ENCODE measurements at regions not wholly inside any gene's neighbourhood (a gene's known extent, or its start where the extent isn't known, plus 50 kb on each side); places are given as distances from the start of the nearest gene placed in this dataset.
"Not testable (repeated sequence)": the region's sequence is repeated elsewhere in the genome, so short reads cannot be mapped to it uniquely, and the experiment has no call there.

DNA sequence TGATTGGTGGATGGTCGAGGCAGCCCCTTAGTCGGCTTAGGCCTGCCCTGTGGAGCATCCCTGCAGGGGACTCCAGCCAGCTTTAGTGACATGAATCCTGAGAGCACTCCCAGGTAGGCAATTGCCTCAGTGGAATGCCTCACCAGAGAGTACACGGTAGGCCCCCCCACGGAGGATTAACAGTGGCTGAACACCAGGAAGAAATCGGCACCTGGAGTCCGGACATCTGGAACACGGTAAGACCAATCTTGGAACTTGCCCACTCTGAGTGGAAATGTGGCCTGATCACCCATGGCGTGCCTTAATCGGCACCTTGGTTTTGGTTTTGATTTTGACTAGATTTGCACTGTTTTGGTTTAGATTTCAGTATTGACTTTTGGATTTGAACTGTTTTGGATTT lies 326.2 kb upstream of the NCKAP5 start:
- H2AFZ ChIP-seq (ENCODE audit: low read length), result no peak overlapping the region
- no peak overlapping the region for H3K4me2 ChIP-seq (ENCODE audit: low read depth, low read length, poor library complexity, severe bottlenecking)
- no peaks in the 10 kb centered on the region for H3K36me3 ChIP-seq (ENCODE audit: insufficient read depth, low read length)
- H3K9ac ChIP-seq (ENCODE audit: low read depth, low read length, poor library complexity, severe bottlenecking), result no peak overlapping the region
- no peaks in the 10 kb centered on the region for H4K20me1 ChIP-seq (ENCODE audit: insufficient read depth, low read length, poor library complexity, severe bottlenecking)
- 0 out of 2 replicates have a peak, but pooled peaks cover 3% of the 10 kb centered on the region for H3K9me3 ChIP-seq (ENCODE audit: insufficient read depth, low read depth, low read length)
- no peak for TF ChIP-seq EZH2phosphoT487 (IDR thresholded peaks at IDR 0.05; ENCODE audit: borderline replicate concordance)
- TF ChIP-seq, protein P1, sequence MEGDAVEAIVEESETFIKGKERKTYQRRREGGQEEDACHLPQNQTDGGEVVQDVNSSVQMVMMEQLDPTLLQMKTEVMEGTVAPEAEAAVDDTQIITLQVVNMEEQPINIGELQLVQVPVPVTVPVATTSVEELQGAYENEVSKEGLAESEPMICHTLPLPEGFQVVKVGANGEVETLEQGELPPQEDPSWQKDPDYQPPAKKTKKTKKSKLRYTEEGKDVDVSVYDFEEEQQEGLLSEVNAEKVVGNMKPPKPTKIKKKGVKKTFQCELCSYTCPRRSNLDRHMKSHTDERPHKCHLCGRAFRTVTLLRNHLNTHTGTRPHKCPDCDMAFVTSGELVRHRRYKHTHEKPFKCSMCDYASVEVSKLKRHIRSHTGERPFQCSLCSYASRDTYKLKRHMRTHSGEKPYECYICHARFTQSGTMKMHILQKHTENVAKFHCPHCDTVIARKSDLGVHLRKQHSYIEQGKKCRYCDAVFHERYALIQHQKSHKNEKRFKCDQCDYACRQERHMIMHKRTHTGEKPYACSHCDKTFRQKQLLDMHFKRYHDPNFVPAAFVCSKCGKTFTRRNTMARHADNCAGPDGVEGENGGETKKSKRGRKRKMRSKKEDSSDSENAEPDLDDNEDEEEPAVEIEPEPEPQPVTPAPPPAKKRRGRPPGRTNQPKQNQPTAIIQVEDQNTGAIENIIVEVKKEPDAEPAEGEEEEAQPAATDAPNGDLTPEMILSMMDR (conservative IDR thresholded peaks at IDR 0.05; ENCODE audit: low read length), result no peak
- H3K4me3 ChIP-seq (ENCODE audit: low read length, poor library complexity, severe bottlenecking), result no peak overlapping the region
- no peaks in the 10 kb centered on the region for H3K79me2 ChIP-seq (ENCODE audit: insufficient read depth, low read length)
- no peaks in the 10 kb centered on the region for H3K27me3 ChIP-seq (ENCODE audit: insufficient read depth, low read length, poor library complexity, severe bottlenecking)
- H3K4me1 ChIP-seq (ENCODE audit: insufficient read depth, low read length, poor library complexity, severe bottlenecking), result no peaks in the 10 kb centered on the region
- H3F3A ChIP-seq (ENCODE audit: low read depth), result no peaks in the 10 kb centered on the region
- H3K9me2 ChIP-seq (replicated peaks; ENCODE audit: low read depth, low read length), result no peaks in the 10 kb centered on the region

DNA sequence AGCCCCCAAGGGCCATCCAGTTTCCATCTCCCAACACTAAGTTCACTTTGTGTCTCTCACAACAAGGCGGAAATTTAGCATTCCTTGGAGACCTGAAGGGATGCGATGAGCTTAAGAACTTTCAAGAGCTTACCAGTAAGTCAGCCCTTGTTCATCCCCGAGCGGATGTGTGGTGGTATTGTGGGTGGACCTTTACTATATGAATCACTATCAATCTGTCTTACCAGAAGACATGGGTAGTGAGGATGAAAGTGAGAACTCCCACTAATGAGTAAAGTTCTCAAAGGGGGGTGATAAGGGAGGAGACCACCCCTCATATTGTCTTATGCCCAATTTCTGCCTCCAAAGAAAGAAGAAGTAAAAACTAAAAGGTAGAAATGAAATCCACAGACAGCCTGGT lies 329.6 kb upstream of the NCKAP5 start:
- not testable (repeated sequence) for H3F3A ChIP-seq (ENCODE audit: low read depth); H3K36me3 ChIP-seq (ENCODE audit: insufficient read depth, low read length); H3K9me3 ChIP-seq (ENCODE audit: insufficient read depth, low read depth, low read length); H3K4me3 ChIP-seq (ENCODE audit: low read length, poor library complexity, severe bottlenecking); H3K4me1 ChIP-seq (ENCODE audit: insufficient read depth, low read length, poor library complexity, severe bottlenecking); H2AFZ ChIP-seq (ENCODE audit: low read length); H3K4me2 ChIP-seq (ENCODE audit: low read depth, low read length, poor library complexity, severe bottlenecking); H3K9ac ChIP-seq (ENCODE audit: low read depth, low read length, poor library complexity, severe bottlenecking); H3K9me2 ChIP-seq (replicated peaks; ENCODE audit: low read depth, low read length); H3K27me3 ChIP-seq (ENCODE audit: insufficient read depth, low read length, poor library complexity, severe bottlenecking); H4K20me1 ChIP-seq (ENCODE audit: insufficient read depth, low read length, poor library complexity, severe bottlenecking); H3K79me2 ChIP-seq (ENCODE audit: insufficient read depth, low read length)

DNA sequence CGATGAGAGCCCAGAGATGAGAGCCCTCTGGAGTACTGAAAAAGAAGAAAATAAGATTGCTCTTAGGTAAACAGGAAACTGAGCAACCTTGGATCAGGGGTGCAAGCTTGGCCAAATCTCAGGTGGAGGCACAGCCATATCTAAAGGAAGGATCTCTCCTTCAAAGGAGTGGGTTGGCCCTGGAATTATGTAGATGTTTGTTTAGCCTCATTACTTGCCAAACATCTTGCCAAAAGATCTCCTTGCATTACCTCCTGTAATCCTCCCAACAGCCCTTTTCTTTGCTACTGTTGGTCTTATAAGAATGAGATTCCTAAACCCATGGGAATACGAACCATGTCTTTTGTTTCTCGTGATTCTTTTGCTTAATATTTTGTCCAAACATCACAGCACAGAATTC lies 332.6 kb upstream of the NCKAP5 start:
- Histone ChIP-seq H3K4me1 (ENCODE audit: insufficient read depth, low read length, poor library complexity, severe bottlenecking) (no peaks in the 10 kb centered on the region), H2AFZ (ENCODE audit: low read length) (no peak overlapping the region), H3K9me3 (ENCODE audit: insufficient read depth, low read depth, low read length) (no peaks in the 10 kb centered on the region), H3K9ac (ENCODE audit: low read depth, low read length, poor library complexity, severe bottlenecking) (no peak overlapping the region), H3K36me3 (ENCODE audit: insufficient read depth, low read length) (no peaks in the 10 kb centered on the region), H3K4me3 (ENCODE audit: low read length, poor library complexity, severe bottlenecking) (no peak overlapping the region), H3F3A (ENCODE audit: low read depth) (no peaks in the 10 kb centered on the region), H3K79me2 (ENCODE audit: insufficient read depth, low read length) (no peaks in the 10 kb centered on the region), H4K20me1 (ENCODE audit: insufficient read depth, low read length, poor library complexity, severe bottlenecking) (no peaks in the 10 kb centered on the region), H3K27me3 (ENCODE audit: insufficient read depth, low read length, poor library complexity, severe bottlenecking) (no peaks in the 10 kb centered on the region), H3K4me2 (ENCODE audit: low read depth, low read length, poor library complexity, severe bottlenecking) (no peak overlapping the region), H3K9me2 (replicated peaks; ENCODE audit: low read depth, low read length) (no peaks in the 10 kb centered on the region)
- TF ChIP-seq, protein P1 (conservative IDR thresholded peaks at IDR 0.05; ENCODE audit: low read length), result no peak
- TF ChIP-seq EZH2phosphoT487 (IDR thresholded peaks at IDR 0.05; ENCODE audit: borderline replicate concordance), result no peak

DNA sequence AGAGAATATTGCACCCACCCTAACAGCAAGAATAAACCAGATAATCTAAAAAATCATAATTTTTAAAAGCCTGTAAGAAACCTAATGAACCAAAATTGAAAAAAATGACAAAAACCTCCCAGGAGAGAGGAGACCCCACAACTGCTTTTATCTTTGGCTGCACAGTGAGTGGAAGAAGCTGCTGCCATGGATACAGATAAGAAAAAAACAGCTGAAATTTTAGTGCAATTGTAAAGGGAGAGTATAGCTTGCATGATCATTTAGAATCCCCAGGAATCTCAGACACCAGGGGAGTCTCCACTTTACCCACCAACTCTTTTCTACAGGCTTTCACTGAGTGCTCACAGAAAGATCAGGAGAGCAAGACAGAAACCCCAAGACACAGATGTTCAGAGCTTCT lies 338.1 kb upstream of the NCKAP5 start:
- no peak overlapping the region for H3K4me3 ChIP-seq (ENCODE audit: low read length, poor library complexity, severe bottlenecking)
- no peak overlapping the region for H3K9ac ChIP-seq (ENCODE audit: low read depth, low read length, poor library complexity, severe bottlenecking)
- H3K9me2 ChIP-seq (replicated peaks; ENCODE audit: low read depth, low read length), result no peaks in the 10 kb centered on the region
- no peaks in the 10 kb centered on the region for H3K4me1 ChIP-seq (ENCODE audit: insufficient read depth, low read length, poor library complexity, severe bottlenecking)
- H3K4me2 ChIP-seq (ENCODE audit: low read depth, low read length, poor library complexity, severe bottlenecking), result no peak overlapping the region
- H3K79me2 ChIP-seq (ENCODE audit: insufficient read depth, low read length), result no peaks in the 10 kb centered on the region
- no peaks in the 10 kb centered on the region for H3F3A ChIP-seq (ENCODE audit: low read depth)
- no peaks in the 10 kb centered on the region for H4K20me1 ChIP-seq (ENCODE audit: insufficient read depth, low read length, poor library complexity, severe bottlenecking)
- H3K27me3 ChIP-seq (ENCODE audit: insufficient read depth, low read length, poor library complexity, severe bottlenecking), result no peaks in the 10 kb centered on the region
- no peaks in the 10 kb centered on the region for H3K9me3 ChIP-seq (ENCODE audit: insufficient read depth, low read depth, low read length)
- H2AFZ ChIP-seq (ENCODE audit: low read length), result no peak overlapping the region
- no peaks in the 10 kb centered on the region for H3K36me3 ChIP-seq (ENCODE audit: insufficient read depth, low read length)
- no peak for TF ChIP-seq EZH2phosphoT487 (IDR thresholded peaks at IDR 0.05; ENCODE audit: borderline replicate concordance)
- TF ChIP-seq, protein P1 (conservative IDR thresholded peaks at IDR 0.05; ENCODE audit: low read length), result no peak

All from Loucy (cell line).